Chondrocyte (in vitro differentiated cells): ENCODE measurements at regions not wholly inside any gene's neighbourhood (a gene's known extent, or its start where the extent isn't known, plus 50 kb on each side); places are given as distances from the start of the nearest gene placed in this dataset.

ENCODE experiments used
- DNase-seq: peaks from one replicate; pipeline ENCODE4 v3.0.0; 2021; ENCODE audit warnings: mixed read lengths, low spot score
- H3K27ac Mint-ChIP-seq: one replicate; pipeline ENCODE4 v1.8.0; 2021; ENCODE audit warnings: mild to moderate bottlenecking, moderate library complexity, mixed read lengths; ENCODE audit not compliant: unreplicated experiment
- H3K27me3 Mint-ChIP-seq: 2 replicates; pipeline ENCODE4 v1.8.0; 2021; ENCODE audit warnings: low read depth, mixed read lengths
- H3K36me3 Mint-ChIP-seq: 2 replicates; pipeline ENCODE4 v1.8.0; 2021; ENCODE audit warnings: low read depth, mixed read lengths
- H3K4me1 Mint-ChIP-seq: 2 replicates; pipeline ENCODE4 v1.8.0; 2021; ENCODE audit warnings: low read depth, mild to moderate bottlenecking, mixed read lengths
- H3K4me3 Mint-ChIP-seq: one replicate; pipeline ENCODE4 v1.8.0; 2021; ENCODE audit warnings: mild to moderate bottlenecking, moderate library complexity, mixed read lengths; ENCODE audit not compliant: unreplicated experiment
- H3K9me3 Mint-ChIP-seq: 2 replicates; pipeline ENCODE4 v1.8.0; 2021; ENCODE audit warnings: low read depth, mixed read lengths
- TF ChIP-seq, protein P1 (sequence below): fragments of 200-600 bp; sonication (generic); IDR thresholded peaks from 2 replicates; pipeline ENCODE4 v1.5.0; 2021; ENCODE audit warnings: antibody characterized with exemption, mild to moderate bottlenecking, moderate library complexity

DNA sequence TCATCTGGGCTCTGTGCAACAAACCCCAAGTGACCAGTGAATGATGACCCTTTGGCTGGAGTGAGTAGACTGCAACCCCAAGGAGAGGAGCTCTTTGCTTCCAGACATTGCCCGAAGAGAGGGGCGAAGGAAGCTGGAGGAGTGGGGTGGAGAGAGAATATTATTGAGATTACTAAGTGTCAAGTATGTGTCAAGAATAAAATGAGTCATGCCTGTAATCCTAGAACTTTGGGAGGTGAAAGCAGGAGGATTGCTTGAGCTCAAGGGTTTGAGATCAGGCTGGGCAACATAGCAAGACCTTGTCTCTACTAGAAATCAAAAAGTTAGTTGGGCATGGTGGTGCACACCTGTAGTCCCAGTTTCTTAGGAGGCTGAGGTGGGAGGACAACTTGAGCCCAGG lies 142.0 kb upstream of the CCL2 start:
- TF ChIP-seq, protein P1, sequence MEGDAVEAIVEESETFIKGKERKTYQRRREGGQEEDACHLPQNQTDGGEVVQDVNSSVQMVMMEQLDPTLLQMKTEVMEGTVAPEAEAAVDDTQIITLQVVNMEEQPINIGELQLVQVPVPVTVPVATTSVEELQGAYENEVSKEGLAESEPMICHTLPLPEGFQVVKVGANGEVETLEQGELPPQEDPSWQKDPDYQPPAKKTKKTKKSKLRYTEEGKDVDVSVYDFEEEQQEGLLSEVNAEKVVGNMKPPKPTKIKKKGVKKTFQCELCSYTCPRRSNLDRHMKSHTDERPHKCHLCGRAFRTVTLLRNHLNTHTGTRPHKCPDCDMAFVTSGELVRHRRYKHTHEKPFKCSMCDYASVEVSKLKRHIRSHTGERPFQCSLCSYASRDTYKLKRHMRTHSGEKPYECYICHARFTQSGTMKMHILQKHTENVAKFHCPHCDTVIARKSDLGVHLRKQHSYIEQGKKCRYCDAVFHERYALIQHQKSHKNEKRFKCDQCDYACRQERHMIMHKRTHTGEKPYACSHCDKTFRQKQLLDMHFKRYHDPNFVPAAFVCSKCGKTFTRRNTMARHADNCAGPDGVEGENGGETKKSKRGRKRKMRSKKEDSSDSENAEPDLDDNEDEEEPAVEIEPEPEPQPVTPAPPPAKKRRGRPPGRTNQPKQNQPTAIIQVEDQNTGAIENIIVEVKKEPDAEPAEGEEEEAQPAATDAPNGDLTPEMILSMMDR = no peak
- no peaks in the 10 kb centered on the region for H3K36me3 Mint-ChIP-seq
- peaks cover 5% of the 10 kb centered on the region for H3K27me3 Mint-ChIP-seq
- H3K4me3 Mint-ChIP-seq = no peak overlapping the region
- DNase-seq = no peak
- H3K4me1 Mint-ChIP-seq = no peaks in the 10 kb centered on the region
- no peaks in the 10 kb centered on the region for H3K9me3 Mint-ChIP-seq
- no peak overlapping the region for H3K27ac Mint-ChIP-seq

DNA sequence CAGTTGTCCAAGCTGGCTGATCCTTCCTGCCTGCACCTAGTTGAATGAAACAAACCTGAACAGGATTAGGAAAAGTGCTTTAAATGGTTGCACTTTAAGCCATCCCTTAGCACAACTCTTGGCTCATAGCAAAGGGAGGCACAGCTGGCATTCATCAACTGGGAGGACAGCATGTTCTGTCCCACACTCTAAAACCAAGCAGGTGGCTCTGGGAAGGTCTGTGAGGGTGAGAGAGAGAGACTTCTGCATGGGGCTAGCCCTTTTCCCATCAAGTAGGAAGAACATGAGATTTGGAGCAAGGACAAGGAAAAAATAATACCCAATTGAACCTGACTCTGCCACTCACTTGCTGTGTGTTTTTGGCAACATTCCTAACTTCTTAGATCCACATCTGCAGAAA lies 140.9 kb upstream of the CCL2 start:
- DNase-seq = no peak
- H3K27me3 Mint-ChIP-seq = peaks cover 3% of the 10 kb centered on the region
- no peaks in the 10 kb centered on the region for H3K4me1 Mint-ChIP-seq
- no peaks in the 10 kb centered on the region for H3K9me3 Mint-ChIP-seq
- H3K36me3 Mint-ChIP-seq = no peaks in the 10 kb centered on the region
- TF ChIP-seq, protein P1 = no peak
- no peak overlapping the region for H3K4me3 Mint-ChIP-seq
- H3K27ac Mint-ChIP-seq = no peak overlapping the region

DNA sequence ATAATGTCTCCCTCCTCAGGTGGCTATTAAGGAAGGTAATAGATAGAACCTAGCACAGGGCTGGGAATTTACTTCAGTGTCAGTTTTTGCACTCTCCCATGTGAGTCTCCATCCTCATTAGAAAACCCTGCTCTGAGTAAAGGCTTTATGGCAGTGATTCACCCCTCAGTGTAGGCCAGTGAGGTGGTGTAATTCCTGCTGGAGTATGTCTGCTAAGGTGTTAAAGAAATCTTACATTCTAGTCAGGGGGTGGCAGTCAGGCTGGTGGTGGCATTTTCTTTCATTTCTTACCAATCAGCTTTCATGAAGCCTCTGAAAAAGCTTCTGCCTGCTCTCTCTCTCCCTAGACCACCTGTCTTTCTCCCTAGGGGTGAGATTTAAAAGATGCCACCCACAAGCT lies 138.8 kb upstream of the CCL2 start:
- Mint-ChIP-seq H3K4me3 (no peak overlapping the region), H3K27ac (no peak overlapping the region)

DNA sequence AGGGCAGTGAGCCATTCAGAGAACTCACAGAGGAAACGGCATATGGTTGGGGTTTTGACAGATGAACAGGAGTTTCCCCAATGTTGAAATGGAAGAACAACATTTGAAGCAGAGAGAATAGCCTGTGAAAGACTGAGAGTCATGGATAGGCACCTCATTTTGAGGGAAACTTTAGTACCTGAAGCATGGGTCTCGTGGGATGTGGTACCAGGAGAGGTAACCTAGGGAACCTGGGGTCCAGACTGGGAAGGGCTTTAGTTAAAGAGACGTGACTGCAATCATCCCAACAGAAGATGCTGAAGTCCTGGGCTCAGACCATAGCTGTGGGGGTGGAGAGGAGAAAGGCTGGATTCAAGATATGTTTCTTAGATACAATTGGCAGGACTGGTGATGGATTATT lies 137.8 kb upstream of the CCL2 start:
- no peaks in the 10 kb centered on the region for H3K36me3 Mint-ChIP-seq
- no peak overlapping the region for H3K27ac Mint-ChIP-seq
- DNase-seq = no peak
- TF ChIP-seq, protein P1 = no peak
- no peaks in the 10 kb centered on the region for H3K9me3 Mint-ChIP-seq
- H3K27me3 Mint-ChIP-seq = peaks cover 5% of the 10 kb centered on the region
- no peak overlapping the region for H3K4me3 Mint-ChIP-seq
- no peaks in the 10 kb centered on the region for H3K4me1 Mint-ChIP-seq

More for the DNA sequence above, 138.8 kb upstream of the CCL2 start:
- Mint-ChIP-seq H3K27me3 (peaks cover 2% of the 10 kb centered on the region), H3K4me1 (no peaks in the 10 kb centered on the region), H3K36me3 (no peaks in the 10 kb centered on the region), H3K9me3 (no peaks in the 10 kb centered on the region)
- TF ChIP-seq, protein P1 = no peak
- DNase-seq = no peak

DNA sequence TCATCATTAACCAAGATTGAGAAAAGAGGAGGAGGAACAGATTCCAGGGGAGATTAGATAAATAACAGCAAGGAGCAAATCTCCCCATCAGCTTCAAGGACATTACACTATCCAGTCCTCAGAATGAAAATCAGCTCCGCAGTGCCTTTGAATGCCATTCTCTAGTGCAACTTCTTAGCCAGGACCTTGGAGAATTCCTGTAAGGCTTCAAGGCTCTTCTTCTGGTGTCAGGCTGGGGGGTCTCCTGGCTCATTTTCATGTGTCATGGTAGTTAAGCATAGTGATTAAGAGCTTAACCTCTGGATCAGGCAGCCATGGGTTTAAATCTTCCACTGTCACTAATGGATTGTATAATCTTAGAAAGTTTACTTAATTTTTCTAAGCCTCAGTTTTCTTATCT lies 137.3 kb upstream of the CCL2 start:
- Mint-ChIP-seq H3K4me3 (no peak overlapping the region), H3K27ac (no peak overlapping the region), H3K27me3 (peaks cover 5% of the 10 kb centered on the region), H3K9me3 (no peaks in the 10 kb centered on the region), H3K36me3 (no peaks in the 10 kb centered on the region), H3K4me1 (no peaks in the 10 kb centered on the region)
- DNase-seq = no peak
- TF ChIP-seq, protein P1 = no peak
